ENCODE measurements at regions not wholly inside any gene's neighbourhood (a gene's known extent, or its start where the extent isn't known, plus 50 kb on each side); places are given as distances from the start of the nearest gene placed in this dataset.

DNA sequence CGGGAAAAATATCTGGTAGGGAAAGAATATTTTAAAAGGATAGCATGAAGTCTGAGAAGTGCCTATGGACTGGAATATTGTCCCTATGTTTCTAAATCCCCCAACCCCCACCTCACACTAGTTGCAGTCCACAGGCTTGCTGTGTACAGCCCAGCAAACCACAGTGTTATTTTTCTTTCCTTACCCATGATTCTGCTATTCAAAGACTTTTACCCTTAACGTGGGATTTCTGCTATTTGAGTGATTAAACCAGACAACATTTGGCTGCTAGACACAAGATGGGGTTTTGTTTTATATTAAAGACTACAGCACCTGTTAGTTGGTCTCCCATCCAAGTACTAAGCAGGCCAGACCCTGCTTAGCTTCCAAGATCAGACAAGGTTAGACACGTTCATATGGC lies 120.5 kb upstream of the MYO3A start:
- ATAC-seq = no peak
- TF ChIP-seq TCF4 (CRISPR knock-in tag; IDR thresholded peaks at IDR 0.05; ENCODE audit: borderline replicate concordance) = no peak
- TF ChIP-seq CSDC2 (CRISPR knock-in tag; IDR thresholded peaks at IDR 0.05) = no peak
- no peak for TF ChIP-seq ZNF565 (CRISPR knock-in tag; conservative IDR thresholded peaks at IDR 0.05; ENCODE audit: low read depth)
- TF ChIP-seq ZFP30 (CRISPR knock-in tag; IDR thresholded peaks at IDR 0.05) = no peak
- no peak for TF ChIP-seq ARNTL (CRISPR knock-in tag; IDR thresholded peaks at IDR 0.05; ENCODE audit: borderline replicate concordance, low read depth)
- no peak for TF ChIP-seq ISL1 (CRISPR knock-in tag; IDR thresholded peaks at IDR 0.05)
- TF ChIP-seq PATZ1 (CRISPR knock-in tag; IDR thresholded peaks at IDR 0.05; ENCODE audit: borderline replicate concordance) = no peak
- no peak for TF ChIP-seq ESRRG (CRISPR knock-in tag; IDR thresholded peaks at IDR 0.05)
- TF ChIP-seq GLIS3 (CRISPR knock-in tag; IDR thresholded peaks at IDR 0.05) = no peak
- no peak for TF ChIP-seq BACH2 (CRISPR knock-in tag; IDR thresholded peaks at IDR 0.05; ENCODE audit: borderline replicate concordance)

- TF ChIP-seq TCF4 (CRISPR knock-in tag; IDR thresholded peaks at IDR 0.05; ENCODE audit: borderline replicate concordance) (no peak), CSDC2 (CRISPR knock-in tag; IDR thresholded peaks at IDR 0.05) (no peak)
- ATAC-seq = no peak
Measured at GRCh38 chr10:25815236-25815635, 118.8 kb upstream of the MYO3A start.

DNA sequence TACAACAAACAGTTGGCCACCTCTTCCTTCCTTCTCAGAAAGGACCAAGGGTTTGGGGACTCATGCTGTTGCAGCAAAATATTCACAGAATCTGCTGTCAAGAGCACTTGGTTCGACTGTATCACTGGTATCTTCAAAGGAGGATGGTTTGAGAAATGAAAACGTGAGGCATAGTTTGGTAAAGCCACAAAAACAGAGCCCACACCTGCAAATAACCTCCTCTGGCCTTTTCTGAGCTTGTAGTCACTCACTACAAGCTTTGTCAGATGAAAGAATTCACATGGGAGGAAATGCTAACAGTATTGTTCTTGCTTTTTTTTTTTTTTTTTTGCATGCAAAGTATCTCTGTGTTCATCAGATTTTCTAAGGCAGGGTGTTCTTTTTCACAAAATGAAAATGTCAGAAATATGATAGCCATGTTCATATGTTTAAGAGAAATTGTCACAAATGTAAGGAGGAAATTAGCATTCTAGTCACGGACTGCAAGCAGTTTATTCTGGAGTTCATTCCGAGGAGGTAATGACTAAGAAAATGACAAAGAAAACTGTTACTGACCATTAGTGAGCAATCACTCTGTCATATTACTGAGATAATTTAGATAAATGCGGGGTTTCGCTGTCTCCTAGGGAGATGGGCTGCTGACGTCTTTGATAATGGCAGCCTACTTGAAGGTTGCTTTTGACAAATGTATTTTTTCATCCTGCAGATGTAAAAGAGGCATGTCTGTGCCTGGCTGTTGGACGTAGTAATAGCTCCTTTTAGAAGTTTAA lies 117.8 kb upstream of the MYO3A start:
- ATAC-seq = no peak
- TF ChIP-seq, protein P1, sequence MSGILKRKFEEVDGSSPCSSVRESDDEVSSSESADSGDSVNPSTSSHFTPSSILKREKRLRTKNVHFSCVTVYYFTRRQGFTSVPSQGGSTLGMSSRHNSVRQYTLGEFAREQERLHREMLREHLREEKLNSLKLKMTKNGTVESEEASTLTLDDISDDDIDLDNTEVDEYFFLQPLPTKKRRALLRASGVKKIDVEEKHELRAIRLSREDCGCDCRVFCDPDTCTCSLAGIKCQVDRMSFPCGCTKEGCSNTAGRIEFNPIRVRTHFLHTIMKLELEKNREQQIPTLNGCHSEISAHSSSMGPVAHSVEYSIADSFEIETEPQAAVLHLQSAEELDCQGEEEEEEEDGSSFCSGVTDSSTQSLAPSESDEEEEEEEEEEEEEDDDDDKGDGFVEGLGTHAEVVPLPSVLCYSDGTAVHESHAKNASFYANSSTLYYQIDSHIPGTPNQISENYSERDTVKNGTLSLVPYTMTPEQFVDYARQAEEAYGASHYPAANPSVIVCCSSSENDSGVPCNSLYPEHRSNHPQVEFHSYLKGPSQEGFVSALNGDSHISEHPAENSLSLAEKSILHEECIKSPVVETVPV (CRISPR knock-in tag; IDR thresholded peaks at IDR 0.05) = no peak
- TF ChIP-seq ISL1 (CRISPR knock-in tag; IDR thresholded peaks at IDR 0.05) = peak; percentile 22; the same call in 1 of the 2 replicates

DNA sequence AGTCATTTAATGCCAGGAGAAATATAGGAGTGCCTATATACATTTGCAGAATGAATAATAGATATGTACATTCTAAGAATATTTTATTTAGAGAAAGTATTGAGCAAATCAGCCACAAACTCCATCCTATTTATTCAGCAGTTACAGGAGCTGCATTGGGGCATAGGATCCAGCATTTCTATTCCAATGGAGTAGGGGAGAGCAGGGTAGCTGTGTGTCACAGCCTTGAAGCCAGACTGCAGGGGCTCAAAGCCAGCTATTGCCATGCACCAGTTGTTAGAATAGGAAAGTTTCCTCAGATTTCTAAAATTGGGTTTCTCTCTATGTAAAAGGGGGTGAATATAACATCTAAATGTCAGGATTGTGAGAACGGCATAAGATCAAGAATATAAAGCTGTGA lies 116.8 kb upstream of the MYO3A start:
- no peak for TF ChIP-seq ZNF8 (CRISPR knock-in tag; IDR thresholded peaks at IDR 0.05)
- no peak for TF ChIP-seq ZC3H10 (CRISPR knock-in tag; IDR thresholded peaks at IDR 0.05)
- no peak for TF ChIP-seq ZNF70 (CRISPR knock-in tag; IDR thresholded peaks at IDR 0.05)
- TF ChIP-seq CSDC2 (CRISPR knock-in tag; IDR thresholded peaks at IDR 0.05) = no peak
- TF ChIP-seq BACH2 (CRISPR knock-in tag; IDR thresholded peaks at IDR 0.05; ENCODE audit: borderline replicate concordance) = no peak
- ATAC-seq = no peak

GRCh38 chr10:25818751-25819150 lies 115.3 kb upstream of the MYO3A start:
- TF ChIP-seq CREB5 (CRISPR knock-in tag; IDR thresholded peaks at IDR 0.05; ENCODE audit: low read depth) = no peak
- TF ChIP-seq ZNF70 (CRISPR knock-in tag; IDR thresholded peaks at IDR 0.05) = no peak
- no peak for TF ChIP-seq OSR1 (CRISPR knock-in tag; IDR thresholded peaks at IDR 0.05)
- no peak for TF ChIP-seq BACH2 (CRISPR knock-in tag; IDR thresholded peaks at IDR 0.05; ENCODE audit: borderline replicate concordance)
- no peak for ATAC-seq

GRCh38 chr10:25820472-25820871 lies 113.6 kb upstream of the MYO3A start:
- ATAC-seq = no peak
- TF ChIP-seq PPARA (CRISPR knock-in tag; IDR thresholded peaks at IDR 0.05; ENCODE audit: borderline replicate concordance) = no peak
- TF ChIP-seq ZC3H10 (CRISPR knock-in tag; IDR thresholded peaks at IDR 0.05) = no peak
- TF ChIP-seq ISL1 (CRISPR knock-in tag; IDR thresholded peaks at IDR 0.05) = no peak
- no peak for TF ChIP-seq BACH2 (CRISPR knock-in tag; IDR thresholded peaks at IDR 0.05; ENCODE audit: borderline replicate concordance)
- TF ChIP-seq TSHZ2 (CRISPR knock-in tag; IDR thresholded peaks at IDR 0.05) = no peak
- TF ChIP-seq ESRRG (CRISPR knock-in tag; IDR thresholded peaks at IDR 0.05) = no peak

Data from SK-N-SH treated with all-trans-retinoic acid at 6 μM for 48 hours (cell line).